GM12878 (cell line): ENCODE measurements at regions not wholly inside any gene's neighbourhood (a gene's known extent, or its start where the extent isn't known, plus 50 kb on each side); places are given as distances from the start of the nearest gene placed in this dataset.

Experiments used
- ATAC-seq: fragments of 200-7000 bp; cut with Tn5 transposase; 3 replicates; pipeline ENCODE4 v1.9.1; 2020; ENCODE audit warnings: mild to moderate bottlenecking, moderate library complexity
- BruUV-seq: library from RNA; stranded (reverse); fragments of 400-500 nt; replicated peaks from 2 replicates; lab custom pipeline; 2021; lab: Mats Ljungman, UMichigan
- CTCF ChIA-PET: fragments of 300-600 bp; sonication (Branson Sonifier 250); formaldehyde crosslinking; extraction: SDS; loops from one replicate; lab custom pipeline; 2021; ENCODE audit warnings: inconsistent platforms; lab: Yijun Ruan, JAX
- POLR2A ChIA-PET: fragments of 350-600 bp; formaldehyde crosslinking; extraction: SDS; loops from one replicate; lab custom pipeline; 2021; ENCODE audit warnings: inconsistent platforms; lab: Charles Lee
- RAD21 ChIA-PET: fragments of 300-600 bp; sonication (Branson Sonifier 250); formaldehyde crosslinking; loops from one replicate; lab custom pipeline; 2023; ENCODE audit warnings: antibody characterized with exemption; ENCODE audit not compliant: unreplicated experiment; lab: Charles Lee
- SMC1A ChIA-PET: fragments of 300-600 bp; sonication (Branson Sonifier 250); formaldehyde crosslinking; loops from one replicate; lab custom pipeline; 2023; ENCODE audit not compliant: unreplicated experiment, uncharacterized antibody; lab: Charles Lee
- DNase-seq: peaks from one replicate; pipeline ENCODE4 v3.0.0-alpha.2; 2011; ENCODE audit warnings: low read depth, low spot score
- FAIRE-seq: peaks from 3 replicates; lab custom pipeline; 2011; peaks lifted over from hg19 to GRCh38; lab: Jason Lieb, UNC
- H2AFZ ChIP-seq: 2 replicates; pipeline ENCODE4 v1.6.0; 2011; ENCODE audit warnings: low read depth, low read length, control low read depth; ENCODE audit not compliant: control insufficient read depth
- H3K27ac ChIP-seq: 2 replicates; pipeline ENCODE4 v1.5.1; 2011; ENCODE audit warnings: control low read depth; ENCODE audit not compliant: control insufficient read depth, insufficient read depth
- H3K27me3 ChIP-seq, 2 experiments: replicated peaks in 1 of 2; 2 replicates each; pipeline versions ENCODE4 v1.6.0 to v1.6.1; 2011; ENCODE audit warnings: low read length in 1 of 2; ENCODE audit not compliant: control insufficient read depth in 2 of 2, insufficient read depth in 2 of 2
- H3K36me3 ChIP-seq, 2 experiments: 2 replicates each; pipeline ENCODE4 v1.5.1; 2011; ENCODE audit warnings: low read length in 1 of 2; ENCODE audit not compliant: control insufficient read depth in 2 of 2, insufficient read depth in 2 of 2
- H3K4me1 ChIP-seq: 2 replicates; pipeline ENCODE4 v1.6.1; 2011; ENCODE audit warnings: mild to moderate bottlenecking, low read length, moderate library complexity, mixed read lengths; ENCODE audit not compliant: control insufficient read depth, insufficient read depth
- H3K4me2 ChIP-seq: 2 replicates; pipeline ENCODE4 v1.6.0; 2011; ENCODE audit warnings: control low read depth; ENCODE audit not compliant: control insufficient read depth, insufficient read depth
- H3K4me3 ChIP-seq: fragments of 200-600 bp; sonication (generic); 2 replicates; pipeline ENCODE4 v1.5.1; 2016
- H3K79me2 ChIP-seq: 2 replicates; pipeline ENCODE4 v1.6.0; 2011; ENCODE audit warnings: low read length; ENCODE audit not compliant: control insufficient read depth, insufficient read depth
- H3K9ac ChIP-seq: 2 replicates; pipeline ENCODE4 v1.8.0; 2011; ENCODE audit warnings: low read length, control low read depth, mixed read lengths; ENCODE audit not compliant: control insufficient read depth, insufficient read depth
- H3K9me3 ChIP-seq: replicated peaks from 3 replicates; pipeline ENCODE4 v1.5.1; 2011; ENCODE audit warnings: mild to moderate bottlenecking, low read length; ENCODE audit not compliant: control insufficient read depth, insufficient read depth
- H4K20me1 ChIP-seq: 2 replicates; pipeline ENCODE4 v1.6.0; 2011; ENCODE audit not compliant: control insufficient read depth, insufficient read depth
- BCL11A ChIP-seq: IDR thresholded peaks from 2 replicates; pipeline ENCODE4 v1.6.1; 2011; ENCODE audit warnings: low read depth, low read length
- BRCA1 ChIP-seq: IDR thresholded peaks from 2 replicates; pipeline ENCODE4 v1.6.1; 2011; ENCODE audit warnings: low read depth, low read length, improper control_type of control experiment
- EED ChIP-seq: sonication (generic); IDR thresholded peaks from 2 replicates; pipeline ENCODE4 v1.6.1; 2016; ENCODE audit warnings: antibody characterized with exemption, low read depth
- HSF1 ChIP-seq: fragments of 150-350 bp; IDR thresholded peaks from 2 replicates; pipeline ENCODE4 v1.6.1; 2014; ENCODE audit warnings: mild to moderate bottlenecking, low read depth, low read length
- KAT2A ChIP-seq: conservative IDR thresholded peaks from 2 replicates; pipeline ENCODE4 v1.6.1; 2011; ENCODE audit warnings: low read depth, low read length; ENCODE audit not compliant: control insufficient read depth
- MEF2A ChIP-seq: IDR thresholded peaks from 2 replicates; pipeline ENCODE4 v1.6.1; 2011; ENCODE audit warnings: low read depth, mild to moderate bottlenecking, low read length, moderate library complexity; ENCODE audit not compliant: insufficient read depth
- NFYB ChIP-seq: IDR thresholded peaks from 2 replicates; pipeline ENCODE4 v1.6.1; 2011; ENCODE audit warnings: low read depth, mild to moderate bottlenecking, low read length, improper control_type of control experiment, moderate library complexity; ENCODE audit not compliant: insufficient read depth
- POLR2A ChIP-seq: IDR thresholded peaks from 2 replicates; pipeline ENCODE4 v1.6.1; 2011; ENCODE audit warnings: low read depth, mild to moderate bottlenecking, low read length
- SRF ChIP-seq, 2 experiments: IDR thresholded peaks; 2 replicates each; pipeline ENCODE4 v1.6.1; 2011; ENCODE audit warnings: low read depth in 2 of 2, low read length in 2 of 2, mild to moderate bottlenecking in 1 of 2, moderate library complexity in 1 of 2
- SUPT20H ChIP-seq: IDR thresholded peaks from 2 replicates; pipeline ENCODE4 v1.6.1; 2011; ENCODE audit warnings: low read depth, mild to moderate bottlenecking, low read length, moderate library complexity, borderline replicate concordance; ENCODE audit not compliant: control insufficient read depth
- ZNF687 ChIP-seq: fragments of 450-650 bp; IDR thresholded peaks from 2 replicates; pipeline ENCODE4 v1.6.1; 2017; ENCODE audit warnings: mild to moderate bottlenecking, moderate library complexity
- WGBS: methylation state at CpG from one replicate; pipeline ENCODE4 v1.1.6; 2016; ENCODE audit warnings: low lambda C conversion rate; ENCODE audit not compliant: insufficient replicate concordance, insufficient coverage; ENCODE audit errors: missing lambda C conversion rate; 5-methylcytosine and 5-hydroxymethylcytosine counted together
- in situ Hi-C: fragments of 300-500 bp; cut with MboI; formaldehyde crosslinking; loops from 9 replicates; pipeline ENCODE4 v1.14.3; 2018; ENCODE audit warnings: mixed read lengths
- intact Hi-C: fragments of 100-400 bp; cut with micrococcal nuclease; formaldehyde crosslinking; loops from one replicate; pipeline ENCODE4 v1.14.2; 2022; ENCODE audit not compliant: unreplicated experiment

GRCh38 chr17:14840616-14841231 lies 424.4 kb downstream of the PMP22 start:
- no peak overlapping the region for H3K4me3 ChIP-seq
- in situ Hi-C loops (no loop called here), intact Hi-C loops (no loop called here)
- TF ChIP-seq NFYB = no peak
- TF ChIP-seq KAT2A = no peak
- no peak for TF ChIP-seq EED
- no peak for TF ChIP-seq POLR2A
- TF ChIP-seq MEF2A = no peak
- TF ChIP-seq, all 136 proteins: peak for 0
- H3K9me3 ChIP-seq = no peaks in the 10 kb centered on the region; the same call in 2 of the 3 replicates
- FAIRE-seq = no peak
- no peaks in the 10 kb centered on the region for H4K20me1 ChIP-seq
- RAD21 ChIA-PET = no interaction called here
- no peak overlapping the region for H2AFZ ChIP-seq
- no peaks in the 10 kb centered on the region for H3K4me1 ChIP-seq
- no peaks in the 10 kb centered on the region for H3K27me3 ChIP-seq
- no peak overlapping the region for H3K9ac ChIP-seq
- no peak overlapping the region for H3K4me2 ChIP-seq
- no peak for DNase-seq
- SMC1A ChIA-PET = no interaction called here
- no peak overlapping the region for H3K27ac ChIP-seq
- no peaks in the 10 kb centered on the region for H3K36me3 ChIP-seq
- 63% methylated on average over 3 of the region's 3 CpGs for WGBS
- no peak for ATAC-seq
- CTCF ChIA-PET = no interaction called here
- H3K79me2 ChIP-seq = no peaks in the 10 kb centered on the region
- POLR2A ChIA-PET = no interaction called here
- BruUV-seq = no TSS peak

- POLR2A ChIA-PET = no interaction called here
- intact Hi-C loops = no loop called here
- Histone ChIP-seq H3K9me3 (no peaks in the 10 kb centered on the region; the same call in 2 of the 3 replicates), H3K4me1 (no peaks in the 10 kb centered on the region), H3K36me3 (no peaks in the 10 kb centered on the region), H3K27me3 (no peaks in the 10 kb centered on the region), H3K4me3 (no peak overlapping the region), H2AFZ (no peak overlapping the region), H3K4me2 (no peak overlapping the region), H3K27ac (no peak overlapping the region), H4K20me1 (no peaks in the 10 kb centered on the region), H3K79me2 (no peaks in the 10 kb centered on the region), H3K9ac (no peak overlapping the region)
- CTCF ChIA-PET = no interaction called here
- DNase-seq (no peak), FAIRE-seq (no peak), ATAC-seq (no peak)
- no TSS peak for BruUV-seq
- WGBS = 0% methylated on average over 1 of the region's 1 CpG
- RAD21 ChIA-PET = no interaction called here
- in situ Hi-C loops = no loop called here
- SMC1A ChIA-PET = no interaction called here
- TF ChIP-seq BCL11A = no peak
- no peak for TF ChIP-seq ZNF687
- TF ChIP-seq HSF1 = no peak
- no peak for TF ChIP-seq SRF (IDR thresholded peaks at IDR 0.05; ENCODE audit: low read depth in 2 of 2, low read length in 2 of 2)
- no peak for TF ChIP-seq BRCA1
- no peak for TF ChIP-seq SUPT20H
Observed at GRCh38 chr17:14838567-14838966, 426.6 kb downstream of the PMP22 start.
